WTC11 (cell line): ENCODE measurements at regions not wholly inside any gene's neighbourhood (a gene's known extent, or its start where the extent isn't known, plus 50 kb on each side); places are given as distances from the start of the nearest gene placed in this dataset.

Experiments
- ATAC-seq: fragments of 200-7000 bp; cut with Tn5 transposase; 2 replicates; pipeline ENCODE4 v1.10.0; 2021; ENCODE audit warnings: mild to moderate bottlenecking, moderate library complexity
- CTCF ChIA-PET: fragments of 300-600 bp; sonication (Branson Sonifier 250); formaldehyde crosslinking; loops from one replicate; lab custom pipeline; 2021; ENCODE audit warnings: antibody characterized with exemption; lab: Charles Lee
- POLR2A ChIA-PET: fragments of 350-600 bp; sonication (Branson Sonifier 250); formaldehyde crosslinking; loops from one replicate; lab custom pipeline; 2021; ENCODE audit warnings: antibody characterized with exemption; lab: Charles Lee
- DNase-seq: peaks from one replicate; pipeline ENCODE4 v3.0.0; 2021; ENCODE audit warnings: low spot score
- H3K27ac Mint-ChIP-seq: 2 replicates; pipeline ENCODE4 v1.8.0; 2021; ENCODE audit warnings: mixed read lengths
- H3K27me3 Mint-ChIP-seq: 2 replicates; pipeline ENCODE4 v1.8.0; 2021; ENCODE audit warnings: low read depth, mild to moderate bottlenecking, moderate library complexity, mixed read lengths
- H3K36me3 Mint-ChIP-seq: 2 replicates; pipeline ENCODE4 v1.8.0; 2021; ENCODE audit warnings: mixed read lengths
- H3K4me1 Mint-ChIP-seq: 2 replicates; pipeline ENCODE4 v1.8.0; 2022; ENCODE audit warnings: mixed read lengths
- H3K4me3 Mint-ChIP-seq: 2 replicates; pipeline ENCODE4 v1.8.0; 2021; ENCODE audit warnings: mild to moderate bottlenecking, moderate library complexity, mixed read lengths
- H3K9me3 Mint-ChIP-seq: 2 replicates; pipeline ENCODE4 v1.8.0; 2021; ENCODE audit warnings: mixed read lengths
- ARID4B ChIP-seq: sonication (generic); formaldehyde crosslinking; IDR thresholded peaks from 2 replicates; pipeline ENCODE4 v1.8.0; 2023; ENCODE audit warnings: missing genetic modification reagents, mild to moderate bottlenecking, borderline replicate concordance
- ATF2 ChIP-seq: sonication (generic); formaldehyde crosslinking; IDR thresholded peaks from 2 replicates; pipeline ENCODE4 v1.8.1; 2022; ENCODE audit warnings: low read depth, missing genetic modification reagents, borderline replicate concordance
- E2F4 ChIP-seq: sonication (generic); formaldehyde crosslinking; IDR thresholded peaks from 2 replicates; pipeline ENCODE4 v1.8.1; 2022; ENCODE audit warnings: low read depth, mild to moderate bottlenecking, moderate library complexity, missing genetic modification reagents, borderline replicate concordance
- FOXJ3 ChIP-seq: sonication (generic); formaldehyde crosslinking; IDR thresholded peaks from 2 replicates; pipeline ENCODE4 v1.9.0; 2021; ENCODE audit warnings: missing genetic modification reagents, mild to moderate bottlenecking, borderline replicate concordance
- GRHL2 ChIP-seq: fragments of 250-450 bp; sonication (Bioruptor Pico); IDR thresholded peaks from 2 replicates; pipeline ENCODE4 v1.8.0; 2022; ENCODE audit warnings: mild to moderate bottlenecking, moderate library complexity; ENCODE audit not compliant: insufficient replicate concordance, severe bottlenecking
- KAT7 ChIP-seq: sonication (generic); formaldehyde crosslinking; IDR thresholded peaks from 2 replicates; pipeline ENCODE4 v1.8.1; 2023; ENCODE audit warnings: missing genetic modification reagents, mild to moderate bottlenecking, borderline replicate concordance
- MXD4 ChIP-seq: fragments of 250-450 bp; sonication (Bioruptor Pico); IDR thresholded peaks from 2 replicates; pipeline ENCODE4 v1.8.0; 2021; ENCODE audit warnings: mild to moderate bottlenecking, moderate library complexity, borderline replicate concordance
- NR3C1 ChIP-seq: sonication (generic); formaldehyde crosslinking; conservative IDR thresholded peaks from 2 replicates; pipeline ENCODE4 v1.8.1; 2023; ENCODE audit warnings: low read depth, mild to moderate bottlenecking, missing genetic modification reagents
- PRDM15 ChIP-seq: sonication (generic); formaldehyde crosslinking; IDR thresholded peaks from 2 replicates; pipeline ENCODE4 v1.8.0; 2022; ENCODE audit warnings: missing genetic modification reagents
- PREB ChIP-seq: sonication (generic); formaldehyde crosslinking; IDR thresholded peaks from 2 replicates; pipeline ENCODE4 v1.8.1; 2022; ENCODE audit warnings: mild to moderate bottlenecking, missing genetic modification reagents, moderate library complexity, borderline replicate concordance
- RORB ChIP-seq: fragments of 250-450 bp; sonication (Bioruptor Pico); IDR thresholded peaks from 2 replicates; pipeline ENCODE4 v1.9.0; 2021; ENCODE audit warnings: mild to moderate bottlenecking
- TCF7 ChIP-seq: sonication (generic); formaldehyde crosslinking; IDR thresholded peaks from 2 replicates; pipeline ENCODE4 v1.8.0; 2022; ENCODE audit warnings: mild to moderate bottlenecking, low read depth, missing genetic modification reagents, moderate library complexity
- TEAD1 ChIP-seq: sonication (generic); formaldehyde crosslinking; IDR thresholded peaks from 2 replicates; pipeline ENCODE4 v1.8.0; 2022; ENCODE audit warnings: mild to moderate bottlenecking, missing genetic modification reagents
- TP53 ChIP-seq: sonication (generic); formaldehyde crosslinking; IDR thresholded peaks from 2 replicates; pipeline ENCODE4 v1.8.1; 2023; ENCODE audit warnings: mild to moderate bottlenecking, missing genetic modification reagents
- USF2 ChIP-seq: sonication (generic); formaldehyde crosslinking; IDR thresholded peaks from 2 replicates; pipeline ENCODE4 v1.8.1; 2023; ENCODE audit warnings: mild to moderate bottlenecking, missing genetic modification reagents, moderate library complexity
- ZBTB43 ChIP-seq: sonication (generic); formaldehyde crosslinking; IDR thresholded peaks from 2 replicates; pipeline ENCODE4 v1.8.1; 2023; ENCODE audit warnings: mild to moderate bottlenecking, missing genetic modification reagents
- ZMAT4 ChIP-seq: fragments of 250-450 bp; sonication (Bioruptor Pico); IDR thresholded peaks from 2 replicates; pipeline ENCODE4 v1.9.0; 2021; ENCODE audit warnings: mild to moderate bottlenecking
- ZNF317 ChIP-seq: sonication (generic); formaldehyde crosslinking; IDR thresholded peaks from 2 replicates; pipeline ENCODE4 v1.8.1; 2023; ENCODE audit warnings: low read depth, mild to moderate bottlenecking, moderate library complexity, missing genetic modification reagents, borderline replicate concordance
- ZNF423 ChIP-seq: fragments of 250-450 bp; sonication (Bioruptor Pico); IDR thresholded peaks from 2 replicates; pipeline ENCODE4 v2.1.2; 2022; ENCODE audit warnings: mild to moderate bottlenecking, moderate library complexity
- ZNF671 ChIP-seq: fragments of 250-450 bp; sonication (Bioruptor Pico); IDR thresholded peaks from 2 replicates; pipeline ENCODE4 v1.8.0; 2021; ENCODE audit warnings: mild to moderate bottlenecking

- H3K4me1 Mint-ChIP-seq = peaks cover 45% of the 10 kb centered on the region
- no peak for TF ChIP-seq GRHL2 (CRISPR knock-in tag)
- TF ChIP-seq, all 79 proteins: peak for 0
- no peak for DNase-seq
- Mint-ChIP-seq H3K27me3 (peaks cover 3% of the 10 kb centered on the region; the same call in 1 of the 2 replicates), H3K36me3 (no peaks in the 10 kb centered on the region), H3K9me3 (no peaks in the 10 kb centered on the region), H3K4me3 (no peak overlapping the region), H3K27ac (no peak overlapping the region)
- CTCF ChIA-PET = interaction anchor here (1.0 kb wide), 1 partner anchor 92 kb away, joined by 3 read pairs; no protein-coding TSS in a partner anchor
- ATAC-seq = no peak
- POLR2A ChIA-PET = no interaction called here
Observed at GRCh38 chr14:65945327-65945726, 532.8 kb downstream of the FUT8 start.

- Mint-ChIP-seq H3K4me3 (no peak overlapping the region), H3K36me3 (no peaks in the 10 kb centered on the region), H3K27ac (no peak overlapping the region), H3K9me3 (no peaks in the 10 kb centered on the region), H3K27me3 (peaks cover 3% of the 10 kb centered on the region; the same call in 1 of the 2 replicates), H3K4me1 (peaks cover 39% of the 10 kb centered on the region)
- ChIA-PET CTCF (interaction anchor here (1.0 kb wide), 2 partner anchors 11 to 93 kb away, joined by 3 to 4 read pairs; no protein-coding TSS in a partner anchor), POLR2A (no interaction called here)
- ATAC-seq = no peak; the same call in 1 of the 2 replicates
- DNase-seq = no peak
- TF ChIP-seq PRDM15 (CRISPR knock-in tag) = no peak
- no peak for TF ChIP-seq TP53 (CRISPR knock-in tag)
- TF ChIP-seq ZBTB43 (CRISPR knock-in tag) = no peak
- no peak for TF ChIP-seq FOXJ3
- no peak for TF ChIP-seq ZNF671 (CRISPR knock-in tag)
- no peak for TF ChIP-seq ARID4B (CRISPR knock-in tag)
- TF ChIP-seq KAT7 (CRISPR knock-in tag) = no peak
- TF ChIP-seq RORB (CRISPR knock-in tag) = no peak
- TF ChIP-seq E2F4 (CRISPR knock-in tag) = no peak
- TF ChIP-seq NR3C1 (CRISPR knock-in tag) = no peak
- TF ChIP-seq ZNF317 (CRISPR knock-in tag) = no peak
- TF ChIP-seq ZNF423 (CRISPR knock-in tag) = no peak
- TF ChIP-seq TCF7 (CRISPR knock-in tag) = no peak
- TF ChIP-seq USF2 (CRISPR knock-in tag) = no peak
- TF ChIP-seq MXD4 = no peak
- TF ChIP-seq PREB = no peak
- TF ChIP-seq ATF2 (CRISPR knock-in tag) = no peak
- TF ChIP-seq TEAD1 (CRISPR knock-in tag) = no peak
- TF ChIP-seq ZMAT4 (CRISPR knock-in tag) = no peak
Observed at GRCh38 chr14:65946494-65946893, 534.0 kb downstream of the FUT8 start.
